AG10803 (cell line): ENCODE measurements at regions not wholly inside any gene's neighbourhood (a gene's known extent, or its start where the extent isn't known, plus 50 kb on each side); places are given as distances from the start of the nearest gene placed in this dataset.
A peak's percentile ranks its signal among the peaks of the same experiment; 100 is the strongest.

Experiments
- DNase-seq: peaks from one replicate; pipeline ENCODE4 v3.0.0; 2010; ENCODE audit warnings: low read depth
- H3K4me3 ChIP-seq: 2 replicates; pipeline ENCODE4 v1.5.1; 2011; ENCODE audit warnings: mild to moderate bottlenecking, low read length, control low read depth
- CTCF ChIP-seq: conservative IDR thresholded peaks from 2 replicates; pipeline ENCODE4 v1.5.1; 2011; ENCODE audit warnings: mild to moderate bottlenecking, low read length, control low read depth, inconsistent platforms

GRCh38 chr21:27590271-27590670 is 623.4 kb upstream of the ADAMTS5 start:
- 0 out of 2 replicates have a peak overlapping the region, but pooled peaks have one; percentile 6 for H3K4me3 ChIP-seq
- DNase-seq = peak; percentile 95
- TF ChIP-seq CTCF = no peak

- no peak for DNase-seq
- H3K4me3 ChIP-seq = no peak overlapping the region
- TF ChIP-seq CTCF = no peak
These were observed 622.9 kb upstream of the ADAMTS5 start for GRCh38 chr21:27589781-27590180.

- TF ChIP-seq CTCF = no peak
- H3K4me3 ChIP-seq = peak overlapping the region; percentile 52
- DNase-seq = peak; percentile 85
These were observed 620.1 kb upstream of the ADAMTS5 start for GRCh38 chr21:27586986-27587385.

GRCh38 chr21:27586326-27586725 is 619.4 kb upstream of the ADAMTS5 start:
- peak; percentile 70 for DNase-seq
- no peak for TF ChIP-seq CTCF
- H3K4me3 ChIP-seq = no peak overlapping the region

- no peak for TF ChIP-seq CTCF
- no peak for DNase-seq
- no peak overlapping the region for H3K4me3 ChIP-seq
These were observed 617.4 kb upstream of the ADAMTS5 start for GRCh38 chr21:27584256-27584655.

- DNase-seq = peak; percentile 67
- no peak overlapping the region for H3K4me3 ChIP-seq
- TF ChIP-seq CTCF = peak; percentile 15
These were observed 616.1 kb upstream of the ADAMTS5 start for GRCh38 chr21:27582948-27583430.

GRCh38 chr21:27582246-27582947 is 615.5 kb upstream of the ADAMTS5 start:
- no peak overlapping the region for H3K4me3 ChIP-seq
- no peak for DNase-seq
- no peak for TF ChIP-seq CTCF
